GM12878 (cell line): ENCODE measurements at regions not wholly inside any gene's neighbourhood (a gene's known extent, or its start where the extent isn't known, plus 50 kb on each side); places are given as distances from the start of the nearest gene placed in this dataset.

ENCODE experiments used
- EP300 ChIP-seq, 2 experiments: fragments of 150-350 bp in 1 of 2; IDR thresholded peaks; 2 replicates each; pipeline ENCODE4 v1.6.1; 2011 to 2012; ENCODE audit warnings: low read depth in 2 of 2, low read length in 2 of 2, borderline replicate concordance in 1 of 2, improper control_type of control experiment in 1 of 2, inconsistent platforms in 1 of 2; ENCODE audit not compliant: control insufficient read depth in 1 of 2
- ESRRA ChIP-seq: IDR thresholded peaks from 2 replicates; pipeline ENCODE4 v1.6.1; 2012; ENCODE audit warnings: mild to moderate bottlenecking, low read length, improper control_type of control experiment
- EZH2 ChIP-seq: IDR thresholded peaks from 2 replicates; pipeline ENCODE4 v1.6.1; 2012; ENCODE audit warnings: low read depth, mild to moderate bottlenecking, control low read depth, inconsistent platforms, low read length, borderline replicate concordance; ENCODE audit not compliant: control insufficient read depth
- POLR2A ChIP-seq: IDR thresholded peaks from 2 replicates; pipeline ENCODE4 v1.6.1; 2011; ENCODE audit warnings: low read depth, mild to moderate bottlenecking, low read length
- POLR2AphosphoS5 ChIP-seq: IDR thresholded peaks from 2 replicates; pipeline ENCODE4 v1.6.1; 2011; ENCODE audit warnings: mild to moderate bottlenecking, low read length, inconsistent platforms
- SMARCA5 ChIP-seq: fragments of 450-650 bp; IDR thresholded peaks from 2 replicates; pipeline ENCODE4 v1.6.1; 2017; ENCODE audit warnings: mild to moderate bottlenecking
- YY1 ChIP-seq: IDR thresholded peaks from 2 replicates; pipeline ENCODE4 v1.6.1; 2011; ENCODE audit warnings: low read depth, mild to moderate bottlenecking, low read length
- ZNF622 ChIP-seq: fragments of 450-650 bp; IDR thresholded peaks from 2 replicates; pipeline ENCODE4 v1.6.1; 2017; ENCODE audit warnings: mild to moderate bottlenecking, inconsistent platforms
- TF ChIP-seq, protein P1 (sequence below): IDR thresholded peaks from 2 replicates; pipeline ENCODE4 v1.6.1; 2012; ENCODE audit warnings: low read depth, low read length, improper control_type of control experiment
- TF ChIP-seq, protein P2 (sequence below), 3 experiments: IDR thresholded peaks in 2 of 3; conservative IDR thresholded peaks in 1 of 3; 2 replicates each; pipeline ENCODE4 v1.5.1; 2011; ENCODE audit warnings: low read depth in 3 of 3, low read length in 3 of 3, mild to moderate bottlenecking in 3 of 3, control low read depth in 2 of 3, moderate library complexity in 2 of 3, inconsistent platforms in 1 of 3, mixed read lengths in 1 of 3; ENCODE audit not compliant: control insufficient read depth in 2 of 3, insufficient read depth in 1 of 3; ENCODE audit errors: extremely low read depth in 1 of 3
- TF ChIP-seq, protein P3 (sequence below): fragments of 450-650 bp; IDR thresholded peaks from 2 replicates; pipeline ENCODE4 v1.6.1; 2017; ENCODE audit warnings: borderline replicate concordance

DNA sequence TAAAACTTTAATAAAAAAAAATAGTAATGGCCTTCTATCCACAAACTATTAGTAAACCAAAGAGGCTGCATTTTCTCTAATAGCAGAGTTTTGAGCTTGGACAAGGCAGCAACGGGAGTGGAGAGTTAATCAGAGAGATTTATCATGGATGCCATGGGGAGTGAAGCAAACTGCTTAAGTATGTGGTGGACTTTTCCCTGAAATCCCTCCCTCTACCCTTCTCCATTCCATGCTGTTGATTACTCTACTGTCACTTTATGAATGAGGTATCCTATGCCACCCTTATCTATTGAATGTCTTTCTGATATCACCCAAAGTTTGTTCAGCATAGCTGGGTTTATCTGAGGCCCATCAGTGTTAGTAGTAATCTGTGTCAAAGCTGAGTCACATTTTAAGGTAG, 335.6 kb upstream of the TRAM1L1 start:
- TF ChIP-seq ZNF622 (no peak), EZH2 (no peak), POLR2AphosphoS5 (no peak), EP300 (IDR thresholded peaks at IDR 0.05; ENCODE audit: borderline replicate concordance in 1 of 2, control insufficient read depth in 1 of 2, low read depth in 2 of 2, low read length in 2 of 2) (no peak), POLR2A (no peak), SMARCA5 (no peak), ESRRA (no peak), YY1 (no peak)
- TF ChIP-seq, protein P1, sequence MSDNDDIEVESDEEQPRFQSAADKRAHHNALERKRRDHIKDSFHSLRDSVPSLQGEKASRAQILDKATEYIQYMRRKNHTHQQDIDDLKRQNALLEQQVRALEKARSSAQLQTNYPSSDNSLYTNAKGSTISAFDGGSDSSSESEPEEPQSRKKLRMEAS, result no peak
- TF ChIP-seq, protein P2, sequence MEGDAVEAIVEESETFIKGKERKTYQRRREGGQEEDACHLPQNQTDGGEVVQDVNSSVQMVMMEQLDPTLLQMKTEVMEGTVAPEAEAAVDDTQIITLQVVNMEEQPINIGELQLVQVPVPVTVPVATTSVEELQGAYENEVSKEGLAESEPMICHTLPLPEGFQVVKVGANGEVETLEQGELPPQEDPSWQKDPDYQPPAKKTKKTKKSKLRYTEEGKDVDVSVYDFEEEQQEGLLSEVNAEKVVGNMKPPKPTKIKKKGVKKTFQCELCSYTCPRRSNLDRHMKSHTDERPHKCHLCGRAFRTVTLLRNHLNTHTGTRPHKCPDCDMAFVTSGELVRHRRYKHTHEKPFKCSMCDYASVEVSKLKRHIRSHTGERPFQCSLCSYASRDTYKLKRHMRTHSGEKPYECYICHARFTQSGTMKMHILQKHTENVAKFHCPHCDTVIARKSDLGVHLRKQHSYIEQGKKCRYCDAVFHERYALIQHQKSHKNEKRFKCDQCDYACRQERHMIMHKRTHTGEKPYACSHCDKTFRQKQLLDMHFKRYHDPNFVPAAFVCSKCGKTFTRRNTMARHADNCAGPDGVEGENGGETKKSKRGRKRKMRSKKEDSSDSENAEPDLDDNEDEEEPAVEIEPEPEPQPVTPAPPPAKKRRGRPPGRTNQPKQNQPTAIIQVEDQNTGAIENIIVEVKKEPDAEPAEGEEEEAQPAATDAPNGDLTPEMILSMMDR (IDR thresholded peaks at IDR 0.05 in 2 of 3, conservative IDR thresholded peaks at IDR 0.05 in 1 of 3; ENCODE audit: control insufficient read depth in 2 of 3, extremely low read depth in 1 of 3, insufficient read depth in 1 of 3, low read depth in 3 of 3, low read length in 3 of 3), result no peak
- TF ChIP-seq, protein P3, sequence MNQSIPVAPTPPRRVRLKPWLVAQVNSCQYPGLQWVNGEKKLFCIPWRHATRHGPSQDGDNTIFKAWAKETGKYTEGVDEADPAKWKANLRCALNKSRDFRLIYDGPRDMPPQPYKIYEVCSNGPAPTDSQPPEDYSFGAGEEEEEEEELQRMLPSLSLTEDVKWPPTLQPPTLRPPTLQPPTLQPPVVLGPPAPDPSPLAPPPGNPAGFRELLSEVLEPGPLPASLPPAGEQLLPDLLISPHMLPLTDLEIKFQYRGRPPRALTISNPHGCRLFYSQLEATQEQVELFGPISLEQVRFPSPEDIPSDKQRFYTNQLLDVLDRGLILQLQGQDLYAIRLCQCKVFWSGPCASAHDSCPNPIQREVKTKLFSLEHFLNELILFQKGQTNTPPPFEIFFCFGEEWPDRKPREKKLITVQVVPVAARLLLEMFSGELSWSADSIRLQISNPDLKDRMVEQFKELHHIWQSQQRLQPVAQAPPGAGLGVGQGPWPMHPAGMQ, result no peak
